ENCODE measurements at regions not wholly inside any gene's neighbourhood (a gene's known extent, or its start where the extent isn't known, plus 50 kb on each side); places are given as distances from the start of the nearest gene placed in this dataset.

DNA sequence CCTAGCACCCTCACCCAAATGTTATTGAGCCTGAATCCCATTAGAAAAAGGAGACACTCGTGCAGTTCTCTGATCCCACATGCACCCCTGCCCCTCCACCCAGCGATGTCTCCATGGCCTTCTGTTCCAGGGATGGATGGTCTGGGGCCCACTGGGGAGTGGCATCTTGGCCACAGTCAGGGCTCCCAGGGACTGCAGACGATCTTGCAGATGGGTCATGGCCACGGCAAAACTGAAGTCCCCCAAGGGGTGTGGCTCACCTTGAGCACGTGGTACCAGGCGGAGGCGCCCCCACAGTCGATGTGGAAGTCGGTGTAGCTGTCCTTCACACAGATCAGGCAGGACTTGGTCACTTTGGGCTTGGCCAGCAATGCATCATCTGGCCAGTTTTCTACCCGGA is 130.7 kb downstream of the TUBA3C start:
- TF ChIP-seq CTCF (IDR thresholded peaks at IDR 0.05; ENCODE audit: low read length) (no peak), EZH2phosphoT487 (IDR thresholded peaks at IDR 0.05; ENCODE audit: low read length) (no peak)

All from MM.1S (cell line).